Right ventricle myocardium superior (tissue), 1 donor: ENCODE measurements at regions not wholly inside any gene's neighbourhood (a gene's known extent, or its start where the extent isn't known, plus 50 kb on each side); places are given as distances from the start of the nearest gene placed in this dataset.

Experiments used
- ATAC-seq: fragments of 200-7000 bp; cut with Tn5 transposase; one replicate; pipeline ENCODE4 v1.9.1; 2020; ENCODE audit warnings: mild to moderate bottlenecking; ENCODE audit not compliant: poor library complexity
- DNase-seq: peaks from one replicate; pipeline ENCODE4 v3.0.0-alpha.2; 2020
- intact Hi-C: fragments of 100-400 bp; cut with DNase I; formaldehyde crosslinking; loops from one replicate; pipeline ENCODE4 v1.11.2; 2022
- donor health status: DM: no; HTN: yes; CAD: no; lungs with severe emphysema.

- DNase-seq (no peak), ATAC-seq (no peak)
- intact Hi-C loops: no loop called here
Measured at GRCh38 chr2:121034551-121034950, 250.5 kb downstream of the TFCP2L1 start.

GRCh38 chr2:121036226-121036692 is 248.7 kb downstream of the TFCP2L1 start:
- ATAC-seq: no peak
- intact Hi-C loops: no loop called here
- no peak for DNase-seq

- DNase-seq (no peak), ATAC-seq (no peak)
- intact Hi-C loops: no loop called here
Measured at GRCh38 chr2:121037480-121037879, 247.5 kb downstream of the TFCP2L1 start.

GRCh38 chr2:121038031-121038430 is 247.0 kb downstream of the TFCP2L1 start:
- intact Hi-C loops: no loop called here
- ATAC-seq (no peak), DNase-seq (no peak)

GRCh38 chr2:121038431-121038830 is 246.6 kb downstream of the TFCP2L1 start:
- DNase-seq (no peak), ATAC-seq (no peak)
- intact Hi-C loops: no loop called here

- intact Hi-C loops: no loop called here
- ATAC-seq: no peak
- no peak for DNase-seq
Measured at GRCh38 chr2:121038891-121039616, 245.9 kb downstream of the TFCP2L1 start.

- DNase-seq: no peak
- intact Hi-C loops: no loop called here
Measured at GRCh38 chr2:121039679-121040078, 245.3 kb downstream of the TFCP2L1 start.

GRCh38 chr2:121041516-121041915 is 243.5 kb downstream of the TFCP2L1 start:
- DNase-seq: no peak
- ATAC-seq: no peak
- intact Hi-C loops: no loop called here

More at GRCh38 chr2:121039679-121040078, 245.3 kb downstream of the TFCP2L1 start:
- ATAC-seq: no peak

- DNase-seq (no peak), ATAC-seq (no peak)
- intact Hi-C loops: no loop called here
Measured at GRCh38 chr2:121043061-121043826, 241.8 kb downstream of the TFCP2L1 start.

- DNase-seq (no peak), ATAC-seq (no peak)
- intact Hi-C loops: no loop called here
Measured at GRCh38 chr2:121043827-121044222, 241.2 kb downstream of the TFCP2L1 start.

GRCh38 chr2:121044412-121044811 is 240.6 kb downstream of the TFCP2L1 start:
- intact Hi-C loops: no loop called here
- ATAC-seq (no peak), DNase-seq (no peak)

GRCh38 chr2:121045245-121045644 is 239.8 kb downstream of the TFCP2L1 start:
- no peak for ATAC-seq
- intact Hi-C loops: no loop called here
- DNase-seq: no peak

- no peak for DNase-seq
- ATAC-seq: no peak
- intact Hi-C loops: no loop called here
Measured at GRCh38 chr2:121046335-121046734, 238.7 kb downstream of the TFCP2L1 start.

- ATAC-seq: peak; percentile 25
- DNase-seq: no peak
- intact Hi-C loops: no loop called here
Measured at GRCh38 chr2:121047383-121047782, 237.6 kb downstream of the TFCP2L1 start.

GRCh38 chr2:121049131-121049530 is 235.9 kb downstream of the TFCP2L1 start:
- DNase-seq: no peak
- intact Hi-C loops: no loop called here
- ATAC-seq: no peak

GRCh38 chr2:121049950-121050585 is 234.9 kb downstream of the TFCP2L1 start:
- no peak for ATAC-seq
- no peak for DNase-seq
- intact Hi-C loops: no loop called here

GRCh38 chr2:121051311-121051710 is 233.7 kb downstream of the TFCP2L1 start:
- intact Hi-C loops: no loop called here
- DNase-seq (no peak), ATAC-seq (no peak)

GRCh38 chr2:121052023-121052422 is 233.0 kb downstream of the TFCP2L1 start:
- intact Hi-C loops: no loop called here
- ATAC-seq (peak; percentile 73), DNase-seq (peak; percentile 66)

GRCh38 chr2:121052521-121052920 is 232.5 kb downstream of the TFCP2L1 start:
- intact Hi-C loops: no loop called here
- DNase-seq (no peak), ATAC-seq (no peak)

GRCh38 chr2:121055088-121055487 is 229.9 kb downstream of the TFCP2L1 start:
- no peak for ATAC-seq
- intact Hi-C loops: no loop called here
- DNase-seq: no peak
